ENCODE measurements at regions not wholly inside any gene's neighbourhood (a gene's known extent, or its start where the extent isn't known, plus 50 kb on each side); places are given as distances from the start of the nearest gene placed in this dataset.

GRCh38 chr4:177052211-177052934 is 257.3 kb upstream of the NEIL3 start:
- H3K27me3 Mint-ChIP-seq (ENCODE audit: low read depth, poor library complexity): peaks cover 4% of the 10 kb centered on the region
- H3K9me3 Mint-ChIP-seq: no peaks in the 10 kb centered on the region
- no peak overlapping the region for H3K27ac Mint-ChIP-seq
- DNase-seq: no peak
- TF ChIP-seq, protein P1, sequence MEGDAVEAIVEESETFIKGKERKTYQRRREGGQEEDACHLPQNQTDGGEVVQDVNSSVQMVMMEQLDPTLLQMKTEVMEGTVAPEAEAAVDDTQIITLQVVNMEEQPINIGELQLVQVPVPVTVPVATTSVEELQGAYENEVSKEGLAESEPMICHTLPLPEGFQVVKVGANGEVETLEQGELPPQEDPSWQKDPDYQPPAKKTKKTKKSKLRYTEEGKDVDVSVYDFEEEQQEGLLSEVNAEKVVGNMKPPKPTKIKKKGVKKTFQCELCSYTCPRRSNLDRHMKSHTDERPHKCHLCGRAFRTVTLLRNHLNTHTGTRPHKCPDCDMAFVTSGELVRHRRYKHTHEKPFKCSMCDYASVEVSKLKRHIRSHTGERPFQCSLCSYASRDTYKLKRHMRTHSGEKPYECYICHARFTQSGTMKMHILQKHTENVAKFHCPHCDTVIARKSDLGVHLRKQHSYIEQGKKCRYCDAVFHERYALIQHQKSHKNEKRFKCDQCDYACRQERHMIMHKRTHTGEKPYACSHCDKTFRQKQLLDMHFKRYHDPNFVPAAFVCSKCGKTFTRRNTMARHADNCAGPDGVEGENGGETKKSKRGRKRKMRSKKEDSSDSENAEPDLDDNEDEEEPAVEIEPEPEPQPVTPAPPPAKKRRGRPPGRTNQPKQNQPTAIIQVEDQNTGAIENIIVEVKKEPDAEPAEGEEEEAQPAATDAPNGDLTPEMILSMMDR (IDR thresholded peaks at IDR 0.05): no peak
- no peaks in the 10 kb centered on the region for H3K36me3 Mint-ChIP-seq (ENCODE audit: low read depth)
- no peak overlapping the region for H3K4me3 Mint-ChIP-seq
- no peaks in the 10 kb centered on the region for H3K4me1 Mint-ChIP-seq

- H3K4me1 Mint-ChIP-seq: no peaks in the 10 kb centered on the region
- H3K36me3 Mint-ChIP-seq (ENCODE audit: low read depth): no peaks in the 10 kb centered on the region
- TF ChIP-seq, protein P1 (IDR thresholded peaks at IDR 0.05): no peak
- no peak for DNase-seq
- no peak overlapping the region for H3K27ac Mint-ChIP-seq
- H3K4me3 Mint-ChIP-seq: no peak overlapping the region
- no peaks in the 10 kb centered on the region for H3K27me3 Mint-ChIP-seq (ENCODE audit: low read depth, poor library complexity)
- H3K9me3 Mint-ChIP-seq: peaks cover 3% of the 10 kb centered on the region
These were observed 252.5 kb upstream of the NEIL3 start for GRCh38 chr4:177057186-177057585.

GRCh38 chr4:177064116-177064515 is 245.6 kb upstream of the NEIL3 start:
- no peak for DNase-seq
- H3K4me3 Mint-ChIP-seq: no peak overlapping the region
- TF ChIP-seq, protein P1 (IDR thresholded peaks at IDR 0.05): no peak
- H3K36me3 Mint-ChIP-seq (ENCODE audit: low read depth): no peaks in the 10 kb centered on the region
- no peaks in the 10 kb centered on the region for H3K27me3 Mint-ChIP-seq (ENCODE audit: low read depth, poor library complexity)
- no peaks in the 10 kb centered on the region for H3K4me1 Mint-ChIP-seq
- no peak overlapping the region for H3K27ac Mint-ChIP-seq
- H3K9me3 Mint-ChIP-seq: peaks cover 3% of the 10 kb centered on the region

DNA sequence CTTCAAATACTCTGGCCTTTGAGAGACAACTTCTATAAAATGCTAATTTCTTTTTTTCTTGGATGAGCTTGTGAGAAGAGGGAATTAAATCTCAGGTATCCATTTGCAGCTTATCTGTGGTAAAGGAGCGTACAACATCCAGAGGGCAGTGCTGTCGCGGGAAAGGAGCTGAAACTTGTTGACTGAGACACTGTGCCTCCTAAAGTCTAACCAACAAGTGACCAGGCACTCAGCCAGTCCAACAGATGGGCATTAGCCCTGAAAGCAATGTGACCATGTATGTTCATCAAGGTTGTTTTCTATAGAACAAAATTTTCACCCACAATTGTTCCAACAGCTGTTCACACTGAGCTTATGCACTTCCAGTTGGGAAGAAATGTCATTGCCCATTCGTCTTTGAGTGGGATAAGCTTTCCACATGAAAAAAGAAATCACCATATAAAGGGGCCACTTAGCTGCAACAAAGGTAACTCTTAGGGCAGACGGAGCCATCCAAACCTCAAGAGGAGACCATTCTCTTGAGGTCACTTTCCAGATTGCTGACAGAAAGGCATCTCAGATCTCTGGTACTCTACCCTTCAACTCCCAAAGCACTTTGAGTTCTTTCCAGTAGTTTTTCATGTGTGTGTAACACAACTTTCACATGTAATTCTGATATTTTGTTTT is 244.8 kb upstream of the NEIL3 start:
- no peaks in the 10 kb centered on the region for H3K27me3 Mint-ChIP-seq (ENCODE audit: low read depth, poor library complexity)
- TF ChIP-seq, protein P1 (IDR thresholded peaks at IDR 0.05): no peak
- H3K27ac Mint-ChIP-seq: no peak overlapping the region
- H3K9me3 Mint-ChIP-seq: peaks cover 3% of the 10 kb centered on the region
- no peaks in the 10 kb centered on the region for H3K4me1 Mint-ChIP-seq
- no peak overlapping the region for H3K4me3 Mint-ChIP-seq
- no peak for DNase-seq
- H3K36me3 Mint-ChIP-seq (ENCODE audit: low read depth): no peaks in the 10 kb centered on the region

GRCh38 chr4:177066746-177067145 is 242.9 kb upstream of the NEIL3 start:
- TF ChIP-seq, protein P1 (IDR thresholded peaks at IDR 0.05): no peak
- peaks cover 3% of the 10 kb centered on the region for H3K9me3 Mint-ChIP-seq
- no peak overlapping the region for H3K4me3 Mint-ChIP-seq
- H3K36me3 Mint-ChIP-seq (ENCODE audit: low read depth): no peaks in the 10 kb centered on the region
- no peak for DNase-seq
- no peak overlapping the region for H3K27ac Mint-ChIP-seq
- no peaks in the 10 kb centered on the region for H3K27me3 Mint-ChIP-seq (ENCODE audit: low read depth, poor library complexity)
- H3K4me1 Mint-ChIP-seq: no peaks in the 10 kb centered on the region

Measured in nephron progenitor cell (in vitro differentiated cells).